MM.1S (cell line): ENCODE measurements at regions not wholly inside any gene's neighbourhood (a gene's known extent, or its start where the extent isn't known, plus 50 kb on each side); places are given as distances from the start of the nearest gene placed in this dataset.

Experiments used
- DNase-seq: peaks from one replicate; pipeline ENCODE4 v3.0.0-alpha.2; 2015
- H2AFZ ChIP-seq: fragments of 300-600 bp; sonication (generic); 2 replicates; pipeline ENCODE4 v1.6.0; 2016; ENCODE audit warnings: antibody characterized with exemption, low read length
- H3F3A ChIP-seq: fragments of 300-600 bp; sonication (generic); 2 replicates; pipeline ENCODE4 v1.6.1; 2016; ENCODE audit warnings: mild to moderate bottlenecking, antibody characterized with exemption, low read length, moderate library complexity, mixed read lengths; ENCODE audit not compliant: insufficient read depth
- H3K27ac ChIP-seq: fragments of 300-600 bp; sonication (generic); 2 replicates; pipeline ENCODE4 v1.5.1; 2016; ENCODE audit warnings: mild to moderate bottlenecking, low read length
- H3K27me3 ChIP-seq: fragments of 300-600 bp; sonication (generic); replicated peaks from 2 replicates; pipeline ENCODE4 v1.6.0; 2016; ENCODE audit warnings: low read length; ENCODE audit not compliant: insufficient read depth
- H3K36me3 ChIP-seq: fragments of 300-600 bp; sonication (generic); replicated peaks from 2 replicates; pipeline ENCODE4 v1.6.1; 2016; ENCODE audit warnings: mild to moderate bottlenecking, low read length, mixed read lengths; ENCODE audit not compliant: insufficient read depth
- H3K4me1 ChIP-seq: fragments of 300-600 bp; sonication (generic); 2 replicates; pipeline ENCODE4 v1.6.1; 2016; ENCODE audit warnings: low read length, mixed read lengths
- H3K4me2 ChIP-seq: fragments of 300-600 bp; sonication (generic); 2 replicates; pipeline ENCODE4 v1.6.0; 2016; ENCODE audit warnings: low read depth, low read length
- H3K4me3 ChIP-seq: fragments of 300-600 bp; sonication (generic); 2 replicates; pipeline ENCODE4 v1.5.1; 2016; ENCODE audit warnings: low read length, mixed read lengths
- H3K79me2 ChIP-seq: fragments of 300-600 bp; sonication (generic); 2 replicates; pipeline ENCODE4 v1.6.1; 2016; ENCODE audit warnings: mixed run types, low read length, mixed read lengths
- H3K9ac ChIP-seq: fragments of 300-600 bp; sonication (generic); 2 replicates; pipeline ENCODE4 v1.6.1; 2016; ENCODE audit warnings: low read length, mixed read lengths
- H3K9me2 ChIP-seq: fragments of 300-600 bp; sonication (generic); replicated peaks from 2 replicates; pipeline ENCODE4 v1.6.1; 2016; ENCODE audit warnings: mild to moderate bottlenecking, low read length, mixed read lengths; ENCODE audit not compliant: insufficient read depth
- H3K9me3 ChIP-seq: fragments of 300-600 bp; sonication (generic); replicated peaks from 2 replicates; pipeline ENCODE4 v1.6.1; 2016; ENCODE audit warnings: mild to moderate bottlenecking, low read length, mixed read lengths; ENCODE audit not compliant: insufficient read depth
- H4K20me1 ChIP-seq: fragments of 300-600 bp; sonication (generic); 2 replicates; pipeline ENCODE4 v1.6.1; 2016; ENCODE audit warnings: mild to moderate bottlenecking, low read length, moderate library complexity, mixed read lengths; ENCODE audit not compliant: insufficient read depth
- CTCF ChIP-seq: fragments of 300-600 bp; sonication (generic); IDR thresholded peaks from 2 replicates; pipeline ENCODE4 v1.5.1; 2016; ENCODE audit warnings: antibody characterized with exemption, low read length, mixed read lengths
- EZH2 ChIP-seq: fragments of 300-600 bp; sonication (generic); optimal IDR thresholded peaks from 2 replicates; pipeline ENCODE3; 2017; ENCODE audit warnings: low read depth, mild to moderate bottlenecking, antibody characterized with exemption, low read length, mixed read lengths
- EZH2phosphoT487 ChIP-seq: fragments of 300-600 bp; sonication (generic); IDR thresholded peaks from 2 replicates; pipeline ENCODE4 v1.6.1; 2018; ENCODE audit warnings: antibody characterized with exemption, low read length

DNA sequence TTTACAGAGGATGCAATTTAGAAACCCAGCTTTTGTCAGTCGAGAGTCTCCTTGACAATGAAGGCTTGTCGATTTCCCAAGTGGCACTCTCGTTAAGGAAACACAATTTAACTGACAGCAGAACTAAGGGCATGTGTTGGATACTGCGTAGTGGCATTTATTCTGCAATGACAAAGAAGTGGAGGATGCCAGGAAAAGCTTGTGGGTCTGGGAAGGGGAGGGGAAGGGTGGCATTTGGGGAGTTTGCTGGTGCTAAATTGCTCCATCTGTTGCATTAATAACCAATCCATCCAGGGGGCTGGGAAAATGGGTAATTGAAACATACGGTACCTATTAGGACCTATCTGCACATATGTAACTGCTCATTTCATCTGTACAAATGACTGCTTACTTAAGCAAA lies 190.6 kb downstream of the NSG2 start:
- Histone ChIP-seq H3K4me3 (no peak overlapping the region), H2AFZ (no peak overlapping the region), H3K9me2 (no peaks in the 10 kb centered on the region), H3F3A (no peaks in the 10 kb centered on the region), H3K27ac (no peak overlapping the region), H3K27me3 (no peaks in the 10 kb centered on the region), H3K36me3 (no peaks in the 10 kb centered on the region), H3K9ac (no peak overlapping the region), H3K79me2 (no peaks in the 10 kb centered on the region), H3K4me1 (no peaks in the 10 kb centered on the region), H3K9me3 (no peaks in the 10 kb centered on the region), H4K20me1 (no peaks in the 10 kb centered on the region), H3K4me2 (no peak overlapping the region)
- TF ChIP-seq EZH2 (no peak), EZH2phosphoT487 (no peak), CTCF (no peak)
- no peak for DNase-seq

DNA sequence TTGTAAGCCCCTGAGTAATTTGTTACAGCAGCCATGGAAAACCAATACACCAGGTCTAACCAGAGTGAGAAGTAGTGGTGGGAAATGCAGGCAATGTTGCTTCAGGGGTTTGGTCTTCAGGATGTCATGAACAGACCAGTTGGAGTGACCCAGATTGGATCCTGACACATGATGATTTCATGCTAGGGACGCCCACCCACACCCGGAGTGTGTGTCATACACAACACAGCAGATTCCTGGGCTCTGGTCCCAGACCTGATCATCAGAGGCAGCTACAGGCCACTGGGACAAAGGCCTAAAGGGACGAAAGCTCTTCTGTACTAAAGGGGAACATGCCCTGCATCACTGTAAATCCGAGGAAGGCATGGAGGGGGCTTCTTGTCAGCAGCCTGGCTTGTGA lies 194.2 kb downstream of the NSG2 start:
- no peaks in the 10 kb centered on the region for H4K20me1 ChIP-seq
- no peak for DNase-seq
- H3K27ac ChIP-seq: no peak overlapping the region
- no peak overlapping the region for H3K4me3 ChIP-seq
- no peak overlapping the region for H2AFZ ChIP-seq
- H3K9me2 ChIP-seq: no peaks in the 10 kb centered on the region
- H3K27me3 ChIP-seq: no peaks in the 10 kb centered on the region
- TF ChIP-seq EZH2 (no peak), EZH2phosphoT487 (no peak), CTCF (no peak)
- H3F3A ChIP-seq: no peaks in the 10 kb centered on the region
- H3K4me1 ChIP-seq: no peaks in the 10 kb centered on the region
- H3K9me3 ChIP-seq: no peaks in the 10 kb centered on the region
- no peak overlapping the region for H3K4me2 ChIP-seq
- H3K79me2 ChIP-seq: no peaks in the 10 kb centered on the region
- H3K36me3 ChIP-seq: no peaks in the 10 kb centered on the region
- no peak overlapping the region for H3K9ac ChIP-seq

- no peaks in the 10 kb centered on the region for H3K79me2 ChIP-seq
- H3K9me3 ChIP-seq: no peaks in the 10 kb centered on the region
- no peak for DNase-seq
- H2AFZ ChIP-seq: no peak overlapping the region
- H3F3A ChIP-seq: no peaks in the 10 kb centered on the region
- H3K4me1 ChIP-seq: no peaks in the 10 kb centered on the region
- no peak overlapping the region for H3K27ac ChIP-seq
- H3K4me3 ChIP-seq: no peak overlapping the region
- no peak overlapping the region for H3K9ac ChIP-seq
- H4K20me1 ChIP-seq: no peaks in the 10 kb centered on the region
- H3K36me3 ChIP-seq: no peaks in the 10 kb centered on the region
- H3K4me2 ChIP-seq: no peak overlapping the region
- TF ChIP-seq EZH2: no peak
- no peak for TF ChIP-seq CTCF
- no peak for TF ChIP-seq EZH2phosphoT487
- no peaks in the 10 kb centered on the region for H3K27me3 ChIP-seq
- no peaks in the 10 kb centered on the region for H3K9me2 ChIP-seq
Observed at GRCh38 chr5:174242573-174242972, 197.1 kb downstream of the NSG2 start.

- no peak for DNase-seq
- Histone ChIP-seq H3K79me2 (no peaks in the 10 kb centered on the region), H2AFZ (no peak overlapping the region), H3K9me3 (no peaks in the 10 kb centered on the region), H3K4me2 (no peak overlapping the region), H3K9me2 (no peaks in the 10 kb centered on the region), H3F3A (no peaks in the 10 kb centered on the region), H3K27me3 (no peaks in the 10 kb centered on the region), H3K4me1 (no peaks in the 10 kb centered on the region), H3K27ac (no peak overlapping the region), H3K9ac (no peak overlapping the region), H3K36me3 (no peaks in the 10 kb centered on the region), H3K4me3 (no peak overlapping the region), H4K20me1 (no peaks in the 10 kb centered on the region)
- TF ChIP-seq EZH2phosphoT487 (no peak), EZH2 (no peak), CTCF (no peak)
Observed at GRCh38 chr5:174243904-174244303, 198.4 kb downstream of the NSG2 start.
